ENCODE measurements at regions not wholly inside any gene's neighbourhood (a gene's known extent, or its start where the extent isn't known, plus 50 kb on each side); places are given as distances from the start of the nearest gene placed in this dataset.

DNA sequence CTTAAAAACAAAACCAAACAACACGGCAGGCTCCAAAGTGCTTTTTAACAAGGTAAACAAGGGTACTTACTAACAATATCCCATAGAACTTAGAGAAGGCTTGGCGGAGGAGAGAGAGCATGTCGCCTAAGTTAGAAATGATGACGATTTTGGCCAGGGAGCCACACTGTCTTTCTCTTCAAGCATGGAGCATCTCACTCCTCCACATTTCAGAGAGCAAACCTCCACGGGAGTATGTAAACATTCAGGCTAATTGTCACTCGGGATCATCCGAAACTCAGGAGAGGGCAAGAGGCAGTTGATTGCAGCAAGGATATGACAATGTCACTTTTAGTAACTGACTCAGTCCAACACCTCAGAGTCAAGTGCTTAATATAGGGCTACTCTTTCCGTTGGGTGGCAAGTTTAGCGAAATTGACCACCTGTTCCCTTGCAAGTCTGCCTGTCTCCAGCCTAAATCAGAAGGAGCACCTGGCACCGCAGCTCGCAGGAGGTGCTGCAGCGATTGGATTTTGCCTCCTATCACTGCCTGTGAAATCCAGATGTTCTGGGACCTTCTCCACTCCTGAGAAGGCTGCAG is 65.8 kb upstream of the RPS6KA2 start:
- no peak for DNase-seq (ENCODE audit: low spot score)

DNA sequence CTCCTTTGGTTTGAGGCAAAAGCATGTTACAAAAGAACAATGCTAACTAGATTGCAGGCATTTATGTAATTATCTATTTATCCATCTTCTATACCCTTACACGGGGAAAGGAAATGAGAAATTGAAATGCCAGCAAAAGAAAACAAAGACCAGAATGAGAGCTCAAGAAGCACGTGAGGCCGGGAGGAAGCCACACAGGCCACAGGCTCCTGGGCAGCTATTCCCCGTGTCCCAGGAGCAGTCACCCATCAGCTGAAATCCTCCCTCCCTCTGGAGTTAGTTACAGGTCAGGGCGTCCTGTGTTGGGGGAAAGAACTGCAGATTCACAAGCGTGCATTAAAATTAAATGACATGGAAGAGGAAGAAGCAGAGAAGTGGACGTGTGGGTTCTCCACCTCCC is 64.7 kb upstream of the RPS6KA2 start:
- DNase-seq (ENCODE audit: low spot score), result no peak

DNA sequence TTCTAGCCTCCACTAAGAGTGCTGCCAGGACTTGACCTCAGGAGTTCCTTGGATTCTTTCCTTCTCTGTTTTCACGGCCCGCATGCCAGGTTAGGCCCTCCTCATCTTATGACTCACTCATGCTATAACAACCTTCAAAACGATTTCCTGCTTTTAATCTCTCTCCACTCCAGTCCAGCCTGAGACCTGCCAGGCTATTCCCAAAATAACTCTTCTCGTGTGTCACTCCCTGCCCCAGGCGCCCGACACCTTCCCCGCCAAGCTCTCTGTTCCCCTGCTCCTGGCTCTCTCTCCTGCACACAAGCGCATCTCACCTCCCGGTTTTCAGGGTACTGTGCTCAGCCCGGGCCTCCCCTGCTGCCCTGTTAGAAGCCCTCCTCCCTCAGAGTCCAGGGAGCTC is 64.1 kb upstream of the RPS6KA2 start:
- DNase-seq (ENCODE audit: low spot score), result no peak

DNA sequence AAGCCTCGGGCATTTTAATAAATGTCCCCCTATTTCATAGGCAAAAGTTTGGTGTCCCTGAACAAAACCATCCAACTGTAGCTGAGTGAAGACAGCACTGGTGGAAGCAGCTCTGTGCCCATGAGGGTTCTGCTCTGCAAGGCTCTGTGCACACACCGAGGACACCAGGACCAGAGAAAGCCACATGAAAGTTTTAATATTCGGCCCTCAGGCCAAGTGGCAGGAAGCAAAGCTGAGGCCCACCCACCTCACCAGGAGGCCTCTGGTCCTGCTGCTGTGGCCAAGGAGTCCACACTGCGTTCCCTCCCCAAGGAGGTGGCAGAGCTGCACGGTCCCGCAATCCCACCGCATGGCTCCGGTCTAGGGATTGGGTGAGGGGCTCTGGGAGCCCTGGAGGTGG is 62.6 kb upstream of the RPS6KA2 start:
- no peak for DNase-seq (ENCODE audit: low spot score)

DNA sequence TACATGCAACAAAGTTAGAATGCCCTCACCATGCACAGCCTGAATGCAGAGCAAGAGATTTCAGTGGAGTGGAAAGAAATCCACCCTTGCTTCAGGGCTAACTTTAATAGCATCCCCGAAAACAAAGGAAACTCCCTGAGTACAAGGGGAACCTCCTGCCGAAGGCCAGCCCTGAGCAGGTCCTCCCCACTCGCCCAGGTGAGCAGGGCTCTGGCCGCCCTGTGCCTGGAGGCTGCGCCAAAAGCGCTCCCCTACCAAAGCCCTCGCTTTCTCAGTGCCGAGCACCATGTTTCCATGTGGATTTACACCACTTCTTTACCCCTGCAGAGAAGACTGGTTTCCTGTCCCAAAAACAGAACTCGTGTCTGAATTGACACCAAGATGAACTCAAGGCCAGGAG is 61.9 kb upstream of the RPS6KA2 start:
- no peak for DNase-seq (ENCODE audit: low spot score)

DNA sequence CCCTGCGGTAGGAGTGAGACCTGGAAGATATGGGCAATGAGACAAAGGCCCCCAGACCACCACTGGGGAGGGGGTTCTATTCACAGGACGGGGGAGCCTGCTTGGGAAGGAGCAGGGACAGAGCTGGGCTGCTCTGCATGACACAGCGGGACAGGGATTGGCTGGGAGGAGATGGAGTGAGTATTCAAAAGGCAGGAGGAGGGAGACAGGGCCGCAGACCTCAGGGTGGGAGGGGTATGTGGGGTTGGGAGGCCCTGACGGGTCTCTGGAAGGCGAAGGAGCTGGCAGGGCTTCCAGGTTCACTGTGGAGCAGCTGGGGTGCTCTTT is 60.8 kb upstream of the RPS6KA2 start:
- no peak for DNase-seq (ENCODE audit: low spot score)

DNA sequence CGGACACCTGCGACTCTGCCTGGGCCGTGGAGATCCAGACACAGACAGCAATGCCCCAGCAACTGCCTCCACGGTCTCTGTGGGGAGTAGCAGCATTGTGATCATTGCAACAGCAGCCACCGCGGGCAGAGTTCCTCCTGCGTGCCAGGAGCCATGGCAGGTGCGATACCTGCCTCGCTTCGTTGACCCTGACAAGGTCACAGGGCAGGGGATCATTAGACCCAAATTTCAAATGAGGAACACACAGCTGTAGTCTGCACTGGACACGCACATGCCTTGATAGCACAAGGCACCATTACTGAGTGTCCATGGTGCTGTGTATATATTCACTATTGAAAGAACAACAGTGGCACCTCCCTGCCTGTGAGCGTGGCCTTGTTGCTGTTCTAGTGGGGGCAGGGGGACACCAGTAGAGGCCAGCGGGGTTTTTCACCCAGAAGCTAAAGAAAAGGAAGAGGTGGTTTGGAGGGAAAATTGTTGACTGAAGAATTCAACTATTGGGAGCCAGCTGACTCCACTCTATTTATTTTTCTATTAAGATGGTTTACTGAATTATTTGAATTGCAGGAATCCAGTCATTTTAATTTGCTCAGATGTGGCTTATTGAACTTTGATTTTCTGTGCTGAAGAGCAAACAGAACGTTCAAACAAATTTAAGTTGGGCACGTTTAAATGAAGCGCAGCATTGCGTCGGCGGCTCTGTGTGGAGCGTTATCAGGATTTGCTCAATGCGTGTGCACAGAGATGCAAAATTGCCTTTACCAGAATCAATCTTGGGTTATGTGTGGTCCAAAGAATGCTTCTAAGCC is 60.2 kb upstream of the RPS6KA2 start:
- no peak for DNase-seq (ENCODE audit: low spot score)

DNA sequence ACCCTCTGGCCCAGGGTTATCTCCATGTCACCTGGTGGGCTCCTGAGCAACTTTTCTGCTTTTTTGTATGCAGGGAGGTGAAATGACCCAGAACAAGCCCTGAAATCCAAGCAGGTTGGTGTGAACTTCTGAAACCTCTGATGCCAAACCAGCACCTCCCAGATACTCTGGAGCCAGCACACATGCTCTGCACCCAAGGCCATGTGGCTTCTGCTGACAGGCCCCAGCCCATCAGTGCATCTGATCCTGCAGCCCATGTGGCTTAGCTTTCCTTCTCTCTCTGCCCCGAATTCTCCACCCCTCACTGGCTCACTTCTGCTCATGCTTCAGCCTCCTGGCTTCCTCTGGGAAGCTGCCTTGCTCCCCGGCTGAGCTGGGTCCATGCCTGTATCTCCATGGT is 59.3 kb upstream of the RPS6KA2 start:
- DNase-seq (ENCODE audit: low spot score), result no peak

DNA sequence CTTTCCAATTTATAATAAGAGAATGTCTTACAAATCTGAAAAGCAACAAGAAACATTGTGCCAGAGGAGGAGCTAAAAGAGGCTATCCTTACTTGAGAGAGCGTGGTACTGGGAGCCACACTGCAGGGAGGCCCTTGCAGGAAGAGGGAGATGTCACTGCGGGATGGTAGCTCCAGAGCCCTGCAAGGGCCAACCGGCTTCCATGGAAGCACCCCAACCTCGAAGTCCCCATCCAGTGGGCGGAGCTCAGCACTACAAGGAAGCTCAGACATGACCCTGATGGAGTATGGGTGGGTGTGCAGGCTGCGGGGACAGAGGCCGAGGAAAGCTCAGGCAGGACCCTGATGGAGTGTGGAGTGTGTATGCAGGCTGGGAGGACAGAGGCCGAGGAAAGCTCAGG is 57.8 kb upstream of the RPS6KA2 start:
- no peak for DNase-seq (ENCODE audit: low spot score)

DNA sequence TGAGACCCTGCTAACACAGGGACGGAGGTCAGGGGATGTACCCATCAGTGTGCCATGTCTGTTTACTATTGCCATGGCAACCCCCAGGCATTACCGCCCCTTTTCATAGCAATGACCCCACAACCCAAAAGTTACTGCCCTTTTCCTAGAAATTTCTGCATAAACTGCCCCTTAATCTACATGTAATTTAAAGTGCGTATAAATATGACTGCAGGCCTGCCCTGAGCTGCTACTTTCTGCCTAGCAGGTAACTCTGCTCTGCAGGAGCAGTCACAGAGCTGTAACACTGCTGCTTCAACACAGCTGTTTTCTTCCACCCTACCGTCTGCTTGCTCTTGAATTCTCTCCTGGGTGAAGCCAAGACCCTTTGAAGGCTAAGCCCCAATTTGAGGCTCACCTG is 57.1 kb upstream of the RPS6KA2 start:
- DNase-seq (ENCODE audit: low spot score), result no peak

DNA sequence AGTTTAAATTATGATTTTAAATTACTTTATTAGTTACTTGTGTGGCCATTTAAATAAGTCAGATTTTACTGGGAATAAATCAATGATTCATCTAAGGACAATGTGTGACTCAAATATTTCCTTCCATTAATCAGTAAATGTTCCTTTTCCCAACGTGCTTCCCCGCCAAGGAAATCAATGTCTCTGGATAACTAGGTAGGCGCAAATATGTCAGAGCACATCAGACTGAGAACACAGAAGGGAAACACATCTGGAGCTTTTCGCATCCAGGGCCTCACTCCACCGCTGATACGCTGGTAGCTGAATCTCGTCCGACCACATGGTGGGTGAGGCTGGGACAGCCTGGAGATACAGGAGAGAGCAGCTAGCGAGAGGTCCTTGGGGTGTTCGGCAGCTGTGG is 56.4 kb upstream of the RPS6KA2 start:
- no peak for DNase-seq (ENCODE audit: low spot score)

DNA sequence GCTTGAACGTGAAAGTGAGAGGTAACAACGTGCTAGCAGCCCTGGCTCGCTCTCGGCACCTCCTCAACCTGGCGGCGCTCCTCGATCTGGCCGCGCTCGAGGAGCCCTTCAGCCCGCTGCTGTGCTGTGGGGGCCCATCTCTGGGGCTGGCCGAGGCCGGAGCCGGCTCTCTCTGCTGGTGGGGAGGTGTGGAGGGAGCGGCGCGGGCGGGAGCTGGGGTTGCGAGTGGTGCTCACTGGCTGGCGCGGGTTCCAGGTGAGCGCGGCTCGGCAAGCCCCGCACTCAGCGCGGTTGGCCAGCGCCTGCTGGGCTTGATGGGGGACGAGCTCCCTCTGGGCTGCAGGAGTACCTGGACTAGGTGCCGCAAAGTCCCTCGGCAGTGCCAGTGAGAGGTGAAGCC is 52.5 kb upstream of the RPS6KA2 start:
- DNase-seq (ENCODE audit: low spot score), result no peak

DNA sequence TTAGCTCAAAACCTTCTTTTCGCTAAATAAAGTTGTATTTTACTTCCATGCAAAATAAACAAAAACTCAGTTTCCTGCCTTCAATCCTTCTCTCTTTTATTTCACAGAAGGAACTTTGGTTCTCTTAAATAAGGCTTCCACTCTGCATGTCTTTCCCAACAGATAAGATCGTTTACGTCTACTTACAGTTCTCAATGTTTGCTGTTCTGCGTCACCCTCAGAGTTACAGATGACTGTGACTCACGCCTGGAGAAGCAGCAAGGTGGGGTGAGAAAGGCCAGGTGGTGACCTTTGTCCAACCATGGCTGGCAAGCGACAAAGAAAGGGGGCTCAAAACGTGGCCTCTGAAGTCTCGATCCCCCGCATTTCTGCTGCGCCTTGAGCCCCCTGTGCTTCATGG is 51.4 kb upstream of the RPS6KA2 start:
- no peak for DNase-seq (ENCODE audit: low spot score)

DNA sequence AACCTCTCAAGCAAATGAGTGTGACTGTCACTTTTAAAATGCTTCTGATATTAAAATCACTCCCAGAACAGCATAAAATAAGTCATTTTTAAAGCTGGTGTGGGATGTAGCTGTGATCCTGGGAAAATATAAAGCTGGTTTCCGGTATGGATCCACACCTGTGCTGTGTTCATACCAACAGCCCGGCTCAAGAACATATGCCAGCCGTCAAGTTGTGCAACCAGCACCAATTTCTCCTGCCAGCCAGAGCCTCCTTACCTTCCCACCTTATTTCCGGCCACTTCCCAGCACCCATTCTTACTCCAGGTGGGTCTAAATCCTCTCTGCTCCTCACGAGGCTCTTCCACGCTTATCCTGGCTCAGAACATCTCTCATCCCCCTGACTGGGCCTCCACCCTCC is 50.9 kb upstream of the RPS6KA2 start:
- DNase-seq (ENCODE audit: low spot score), result no peak

Measured in GM03348 (cell line).